Epithelial cell of esophagus (primary cell): ENCODE measurements at regions not wholly inside any gene's neighbourhood (a gene's known extent, or its start where the extent isn't known, plus 50 kb on each side); places are given as distances from the start of the nearest gene placed in this dataset.
A peak's percentile ranks its signal among the peaks of the same experiment; 100 is the strongest.
"Not testable (repeated sequence)": the region's sequence is repeated elsewhere in the genome, so short reads cannot be mapped to it uniquely, and the experiment has no call there.

Source experiments
- DNase-seq: peaks from one replicate; pipeline ENCODE4 v3.0.0; 2010; ENCODE audit warnings: low read depth
- H3K4me3 ChIP-seq: 2 replicates; pipeline ENCODE4 v1.5.1; 2011; ENCODE audit warnings: mild to moderate bottlenecking, low read length, control low read depth
- CTCF ChIP-seq: IDR thresholded peaks from 2 replicates; pipeline ENCODE4 v1.5.1; 2011; ENCODE audit warnings: low read depth, mild to moderate bottlenecking, low read length, control low read depth, inconsistent platforms; ENCODE audit not compliant: insufficient read depth; ENCODE audit errors: missing control alignments

DNA sequence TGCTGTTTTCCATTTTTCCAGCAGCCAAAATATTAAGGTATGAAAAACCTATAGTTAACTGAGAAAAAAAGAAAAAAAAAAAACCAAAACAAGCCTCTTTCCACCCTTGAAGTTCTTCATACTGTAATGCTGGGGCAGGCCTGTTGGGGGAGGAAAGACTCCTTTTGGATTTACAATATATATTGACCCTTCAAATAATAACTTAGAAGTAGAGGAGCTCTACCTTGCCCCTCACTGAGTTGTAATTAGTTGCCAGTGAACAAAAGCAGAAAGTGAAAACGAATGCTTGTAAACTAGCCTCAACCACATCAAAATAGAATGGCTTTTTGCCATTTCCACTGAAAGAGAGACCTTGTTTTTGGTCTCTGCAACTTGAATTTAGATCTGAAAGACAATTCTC is 326.6 kb downstream of the NR2F2 start:
- DNase-seq: no peak
- TF ChIP-seq CTCF: no peak
- H3K4me3 ChIP-seq: no peak overlapping the region

DNA sequence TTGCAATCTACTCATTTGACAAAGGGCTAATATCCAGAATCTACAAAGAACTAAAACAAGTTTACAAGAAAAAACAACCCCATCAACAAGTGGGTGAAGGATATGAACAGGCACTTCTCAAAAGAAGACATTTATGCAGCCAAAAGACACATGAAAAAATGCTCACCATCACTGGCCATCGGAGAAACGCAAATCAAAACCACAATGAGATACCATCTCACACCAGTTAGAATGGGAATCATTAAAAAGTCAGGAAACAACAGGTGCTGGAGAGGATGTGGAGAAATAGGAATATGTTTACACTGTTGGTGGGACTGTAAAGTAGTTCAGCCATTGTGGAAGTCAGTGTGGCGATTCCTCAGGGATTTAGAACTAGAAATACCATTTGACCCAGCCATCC is 336.5 kb downstream of the NR2F2 start:
- DNase-seq, H3K4me3 ChIP-seq: not testable (repeated sequence)

- H3K4me3 ChIP-seq: no peak overlapping the region
- no peak for DNase-seq
- TF ChIP-seq CTCF: no peak
Observed at GRCh38 chr15:96670389-96670788, 339.9 kb downstream of the NR2F2 start.

DNA sequence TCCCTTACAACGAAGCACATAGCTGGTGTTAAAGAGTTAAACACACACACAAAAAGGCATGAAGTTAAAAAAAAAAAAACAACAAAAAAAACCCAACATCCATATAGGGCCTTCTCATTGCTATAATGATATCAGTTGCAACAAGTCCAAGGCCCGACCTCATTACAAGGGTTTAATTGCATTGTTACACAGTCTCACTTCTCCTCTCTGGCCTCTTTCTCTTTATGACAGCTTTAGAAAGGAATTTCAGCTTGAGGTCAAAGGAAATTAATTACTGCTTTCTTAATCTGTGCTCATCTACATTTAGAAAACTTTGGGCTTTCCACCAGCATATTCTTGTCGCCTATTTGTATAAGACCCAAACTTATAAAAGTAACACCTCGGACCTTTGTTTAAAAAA is 342.1 kb downstream of the NR2F2 start:
- no peak for DNase-seq
- H3K4me3 ChIP-seq: no peak overlapping the region
- TF ChIP-seq CTCF: no peak

- H3K4me3 ChIP-seq: no peak overlapping the region
- no peak for DNase-seq
- no peak for TF ChIP-seq CTCF
Observed at GRCh38 chr15:96678386-96678785, 347.9 kb downstream of the NR2F2 start.

DNA sequence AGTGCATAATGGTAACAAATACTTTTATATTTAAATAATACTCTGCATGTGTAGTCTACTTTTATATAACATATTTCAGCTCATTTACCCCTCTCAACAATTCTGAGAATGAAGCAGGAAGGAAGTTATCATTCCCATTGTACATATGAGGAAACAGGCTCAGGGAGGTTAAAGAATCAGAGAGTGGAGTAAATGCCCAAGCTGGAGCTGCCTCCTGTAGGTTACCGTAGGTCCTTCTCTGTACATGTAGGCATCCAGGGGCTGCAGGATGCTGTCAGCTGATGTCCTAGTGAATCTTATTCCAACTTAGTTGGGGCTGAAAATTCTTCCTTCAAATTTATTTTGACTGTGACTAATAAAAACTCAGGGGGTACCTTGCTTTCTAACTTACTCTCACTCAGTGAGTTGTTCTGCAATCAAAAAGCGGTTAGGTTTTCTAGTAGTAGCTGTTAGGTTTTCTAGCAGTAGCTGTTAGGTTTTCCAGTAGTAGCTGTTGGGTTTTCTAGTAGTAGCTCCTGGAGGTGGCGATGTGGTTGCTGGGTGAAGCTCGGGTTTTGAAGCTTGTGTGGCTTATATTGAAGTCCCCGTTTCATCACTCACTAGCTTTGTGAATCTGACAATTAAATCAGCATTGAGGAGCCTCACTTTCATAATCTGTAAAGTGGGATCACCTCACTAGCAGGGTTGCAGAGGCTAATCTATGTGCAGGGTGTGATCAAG is 357.0 kb downstream of the NR2F2 start:
- no peak overlapping the region for H3K4me3 ChIP-seq
- peak; percentile 6 for TF ChIP-seq CTCF
- DNase-seq: no peak

DNA sequence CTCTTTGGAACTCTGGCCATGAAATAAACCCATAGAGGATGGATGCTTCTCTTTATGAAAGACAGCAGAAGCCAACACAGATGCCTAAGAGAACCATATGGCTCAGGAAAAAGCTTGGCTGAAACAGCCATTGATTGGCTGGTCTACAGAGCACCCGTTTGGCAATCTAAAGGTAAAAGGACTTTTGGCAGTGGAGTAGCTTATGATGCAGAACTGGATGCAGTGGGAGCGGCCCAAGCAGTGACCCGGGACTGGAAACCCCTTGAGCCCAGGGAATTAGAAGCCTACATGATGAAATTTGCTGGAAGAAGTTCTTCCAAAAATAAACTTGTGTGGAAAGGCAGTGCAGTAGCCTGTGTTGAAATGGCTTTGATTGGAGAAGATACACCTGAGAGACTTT is 360.2 kb downstream of the NR2F2 start:
- H3K4me3 ChIP-seq: no peak overlapping the region
- no peak for DNase-seq
- no peak for TF ChIP-seq CTCF
